NCI-H1048 (cell line): ENCODE measurements at regions not wholly inside any gene's neighbourhood (a gene's known extent, or its start where the extent isn't known, plus 50 kb on each side); places are given as distances from the start of the nearest gene placed in this dataset.

Source experiments
- DNase-seq: peaks from one replicate; lab custom pipeline; 2025; lab: John Stamatoyannopoulos, UW

DNA sequence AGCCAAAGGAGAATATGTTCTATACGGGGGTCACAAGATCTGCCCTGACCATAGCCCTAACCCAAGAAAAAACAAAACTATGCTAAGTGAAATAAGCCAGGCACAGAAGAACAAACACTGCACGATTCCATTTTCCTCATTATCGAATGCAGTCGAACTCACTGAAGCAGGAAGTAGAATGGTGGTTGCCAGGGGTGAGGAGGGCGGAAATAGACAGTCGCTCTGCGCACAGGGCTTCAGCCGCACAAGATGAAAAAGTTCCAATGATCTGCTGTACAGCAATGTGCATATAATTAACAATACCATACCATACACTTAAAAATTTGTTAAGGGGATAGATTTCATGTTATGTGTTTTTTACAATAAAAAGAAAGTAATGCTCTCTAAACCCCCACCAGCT is 257.7 kb downstream of the TXNL1 start:
- no peak for DNase-seq

DNA sequence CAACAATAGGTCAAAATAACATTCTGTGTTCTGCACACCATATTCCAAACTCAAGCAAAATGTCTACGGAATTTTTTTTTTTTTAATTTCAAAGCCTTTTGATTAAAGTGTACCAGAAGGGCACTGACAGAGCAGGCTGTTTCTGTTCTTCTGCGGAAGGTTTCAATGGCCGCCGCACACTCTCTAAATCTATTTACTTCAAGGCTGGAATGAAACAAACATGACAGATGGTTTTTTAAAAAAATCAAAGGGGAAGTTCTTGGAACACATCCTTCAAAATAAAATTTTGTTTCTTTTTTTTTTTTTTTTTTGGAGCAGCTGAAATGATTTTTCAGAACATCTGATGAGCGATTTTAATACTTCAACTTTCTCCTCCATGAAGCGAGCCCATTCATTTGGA is 259.1 kb downstream of the TXNL1 start:
- DNase-seq = no peak

DNA sequence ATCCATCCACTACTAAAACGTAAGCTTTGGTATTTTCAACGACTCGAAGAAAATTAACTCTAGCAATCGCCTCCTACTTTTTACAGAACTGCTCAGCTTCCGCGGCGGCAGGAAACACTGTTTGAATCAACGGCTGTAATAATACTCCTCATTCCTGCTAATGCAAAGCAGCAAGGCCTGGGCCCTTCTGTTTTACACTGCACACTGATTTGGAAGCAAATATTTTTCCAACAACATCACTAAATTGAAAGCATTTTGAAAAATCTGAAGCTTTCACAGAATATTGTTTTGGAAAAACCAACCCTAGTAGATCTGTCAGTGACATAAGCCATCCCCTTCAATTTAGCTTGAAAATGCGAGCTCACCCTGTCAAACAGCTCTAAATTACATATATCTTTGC is 261.2 kb downstream of the TXNL1 start:
- DNase-seq = no peak

DNA sequence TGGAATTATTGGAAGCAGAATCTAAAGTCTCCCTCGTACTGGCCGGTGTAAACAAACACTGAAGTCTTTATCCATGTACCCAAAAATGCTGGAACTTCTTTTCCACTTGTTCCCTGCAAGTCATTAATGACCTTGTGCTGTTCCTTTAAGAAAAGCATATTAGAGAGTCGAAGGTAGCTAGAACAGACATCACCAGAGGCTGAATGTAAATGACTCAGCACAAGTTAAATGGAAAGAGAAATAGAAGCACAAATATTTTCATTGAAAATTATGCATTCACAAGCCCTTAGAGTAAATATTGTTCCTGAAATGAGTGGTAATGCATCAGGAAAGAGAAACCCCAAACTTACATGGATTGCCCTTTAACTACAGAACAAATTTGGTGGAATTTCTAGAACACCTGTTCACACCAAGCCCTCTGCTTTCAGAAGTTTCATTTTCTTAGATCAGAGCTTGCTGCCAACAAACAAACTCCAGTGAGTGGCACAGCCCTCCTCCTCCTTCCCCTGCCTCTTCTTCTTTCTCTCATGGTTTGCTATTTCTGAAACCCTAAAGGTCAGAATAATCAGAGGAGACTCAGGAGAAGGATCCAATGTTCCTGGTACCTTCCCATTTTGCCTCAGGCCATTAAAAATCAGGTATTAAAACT is 264.3 kb downstream of the TXNL1 start:
- DNase-seq = no peak

DNA sequence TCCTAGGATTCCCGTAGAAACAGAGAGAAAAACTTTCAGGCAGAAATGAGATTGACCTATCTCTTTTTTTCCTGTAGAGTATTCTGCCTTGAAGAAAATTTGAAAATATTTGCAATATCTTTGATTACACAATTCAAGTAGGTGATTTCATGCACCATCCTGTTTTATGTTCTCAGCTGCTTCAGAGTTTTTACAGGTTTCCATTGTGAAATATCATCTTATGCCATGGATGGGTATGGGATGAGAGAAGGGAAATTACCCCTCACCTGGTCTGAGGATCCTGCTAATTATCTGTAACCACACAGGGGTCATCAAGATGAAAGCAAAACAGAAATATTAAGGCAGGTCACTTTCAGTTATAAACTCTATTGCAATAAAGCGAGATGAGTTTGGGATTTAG is 264.8 kb downstream of the TXNL1 start:
- no peak for DNase-seq

DNA sequence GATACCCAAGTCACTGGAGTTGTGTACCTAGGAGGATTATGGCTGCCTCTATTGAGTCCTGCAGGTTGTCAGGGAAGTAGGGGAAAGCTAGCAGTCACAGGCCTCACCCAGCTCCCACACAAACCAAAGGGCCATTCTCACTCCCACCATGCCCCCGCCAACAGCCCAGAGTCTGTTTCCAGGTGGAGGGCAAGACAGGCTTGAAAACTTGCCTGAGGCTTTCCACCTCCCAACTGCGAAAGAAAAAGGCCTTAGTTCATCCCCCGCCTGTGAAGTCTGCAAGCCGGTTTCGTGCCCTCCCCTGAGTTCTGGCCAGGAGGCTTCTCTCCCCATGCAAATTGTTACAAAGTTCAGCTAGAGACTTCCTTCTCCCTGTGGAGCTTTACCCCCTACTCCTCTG is 270.3 kb downstream of the TXNL1 start:
- DNase-seq = no peak

DNA sequence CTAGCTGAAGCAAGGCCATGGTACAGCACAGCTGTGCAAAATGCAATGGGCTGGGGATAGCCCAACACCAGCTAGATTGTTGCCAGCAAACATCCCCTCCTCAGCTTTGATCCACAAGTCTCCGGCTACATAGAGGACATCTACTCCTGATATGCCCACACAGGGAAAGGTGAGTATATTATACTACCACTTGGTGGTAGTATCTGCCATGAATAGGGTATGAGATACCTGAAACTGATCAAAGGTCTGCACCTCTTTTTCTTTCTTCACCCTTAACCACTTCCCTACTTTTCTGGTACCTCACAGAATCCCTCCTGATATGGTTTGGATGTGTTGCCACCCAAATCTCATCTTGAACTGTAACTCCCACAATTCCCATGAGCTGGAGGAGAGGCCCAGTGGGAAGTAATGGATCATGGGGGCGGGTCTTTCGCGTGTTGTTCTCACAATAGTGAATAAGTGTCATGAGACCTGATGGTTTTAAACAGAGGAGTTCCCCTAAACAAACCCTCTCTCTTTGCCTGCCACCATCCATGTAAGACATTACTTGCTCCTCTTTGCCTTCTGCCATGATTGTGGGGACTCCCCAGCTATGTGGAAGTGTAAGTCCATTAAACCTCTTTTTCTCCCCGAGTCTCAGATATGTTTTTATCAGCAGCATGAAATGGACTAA is 279.6 kb downstream of the TXNL1 start:
- DNase-seq = no peak

DNA sequence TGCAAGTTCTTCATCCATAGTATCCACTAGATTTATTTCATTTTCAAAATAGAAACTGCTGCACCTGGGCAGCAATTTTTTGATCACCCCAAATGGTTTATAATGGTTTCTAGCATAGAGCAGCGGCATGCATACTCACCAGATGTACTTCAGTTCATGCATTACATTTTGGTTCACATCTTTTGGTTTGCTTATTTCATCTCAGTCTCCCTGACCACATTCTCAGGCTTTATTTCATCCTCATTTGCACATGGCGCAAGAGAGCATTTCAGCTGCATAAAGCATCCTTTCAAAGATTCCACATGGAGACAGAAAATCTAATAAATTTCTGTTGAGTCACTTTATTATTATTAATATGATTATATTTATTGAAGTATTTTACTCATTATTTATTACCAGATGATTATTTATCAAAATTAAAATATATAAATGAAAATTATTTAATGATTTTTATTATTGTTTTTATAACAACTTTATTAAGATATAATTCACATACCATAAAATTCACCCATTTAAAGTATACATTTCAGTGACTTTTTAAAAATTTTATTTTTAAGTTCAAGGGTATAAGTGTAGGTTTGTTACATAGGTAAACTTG is 284.6 kb downstream of the TXNL1 start:
- DNase-seq = no peak

DNA sequence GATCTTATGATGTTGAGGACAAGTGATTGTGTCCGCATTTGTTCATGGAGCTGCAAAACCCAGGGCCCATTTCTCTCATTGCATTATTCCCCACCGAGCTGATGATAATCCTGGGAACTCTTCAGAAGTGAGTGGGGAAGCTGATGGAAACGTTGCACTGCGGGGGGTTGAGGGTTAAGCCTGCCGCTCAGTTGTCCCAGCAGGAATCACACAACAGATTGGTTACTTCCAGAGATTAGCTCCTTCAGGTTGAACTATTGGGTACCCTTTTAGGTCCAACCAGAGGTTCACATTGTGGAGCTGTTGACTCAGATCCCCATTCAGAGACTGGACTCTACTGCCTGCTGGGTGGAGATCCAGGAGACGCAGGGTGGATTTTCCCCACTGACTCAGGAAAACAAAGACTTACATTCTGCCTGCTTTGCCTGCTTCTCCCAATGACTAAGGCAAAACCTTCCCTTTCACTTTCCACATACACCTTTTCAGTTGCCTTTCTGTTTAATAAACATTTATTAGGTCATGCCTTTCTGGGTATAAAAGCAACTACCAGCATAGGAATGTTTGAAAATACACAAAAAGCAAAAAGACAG is 286.4 kb downstream of the TXNL1 start:
- DNase-seq = no peak

DNA sequence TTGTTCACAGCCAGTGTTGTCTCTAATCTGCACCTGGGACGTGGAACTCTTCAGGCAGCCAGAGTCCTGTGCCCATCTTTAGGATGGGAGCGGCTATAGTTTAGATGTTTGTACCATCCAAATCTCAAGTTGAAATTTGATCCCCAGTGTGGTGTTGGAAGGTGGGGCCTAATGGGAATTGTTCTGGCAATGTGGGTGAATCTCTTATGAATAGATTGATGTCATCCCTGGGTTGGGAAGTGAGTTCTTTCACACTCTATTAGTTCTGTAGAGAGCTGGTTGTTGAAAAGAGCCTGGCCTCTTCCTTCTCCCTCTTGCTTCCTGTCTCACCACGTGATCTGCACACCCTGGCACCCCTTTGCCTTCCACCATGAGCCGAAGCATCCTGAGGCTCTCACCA is 300.9 kb downstream of the TXNL1 start:
- DNase-seq = no peak

DNA sequence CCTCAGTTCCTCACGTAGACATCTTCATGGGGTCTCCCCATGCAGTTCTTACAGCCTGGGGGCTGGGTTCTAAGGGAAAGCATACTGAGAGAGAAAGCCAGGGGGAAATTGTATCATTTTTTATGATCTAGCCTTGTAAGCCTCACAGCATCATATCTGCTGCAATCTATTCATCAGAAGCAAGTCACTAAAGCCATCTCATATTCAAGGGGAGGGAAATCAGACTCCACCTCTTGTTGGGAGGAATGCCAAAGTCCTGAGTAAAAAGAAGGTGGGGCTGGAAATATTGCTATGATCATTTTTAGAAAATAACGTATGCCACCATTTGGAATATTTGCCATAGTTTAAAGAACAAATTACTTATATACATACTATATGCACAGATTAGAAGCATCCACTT is 304.6 kb downstream of the TXNL1 start:
- DNase-seq = no peak

DNA sequence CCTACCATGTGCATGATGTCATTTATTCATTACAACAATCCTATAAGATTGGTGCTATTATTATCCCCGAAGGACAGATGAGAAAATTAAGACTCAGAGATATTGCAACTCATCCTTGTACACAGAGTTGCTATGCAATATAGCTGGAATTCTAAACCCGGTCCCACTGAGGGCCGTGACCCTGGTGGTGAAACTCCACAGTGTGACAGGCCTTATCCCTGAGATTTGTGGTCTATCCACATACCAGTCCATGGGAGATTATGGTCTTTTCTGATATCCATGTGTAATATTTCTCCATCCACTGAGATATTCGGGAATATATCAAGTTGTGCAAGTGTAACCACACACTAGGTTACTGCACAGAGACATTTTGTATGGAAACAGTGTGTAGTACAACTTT is 305.2 kb downstream of the TXNL1 start:
- DNase-seq = no peak

DNA sequence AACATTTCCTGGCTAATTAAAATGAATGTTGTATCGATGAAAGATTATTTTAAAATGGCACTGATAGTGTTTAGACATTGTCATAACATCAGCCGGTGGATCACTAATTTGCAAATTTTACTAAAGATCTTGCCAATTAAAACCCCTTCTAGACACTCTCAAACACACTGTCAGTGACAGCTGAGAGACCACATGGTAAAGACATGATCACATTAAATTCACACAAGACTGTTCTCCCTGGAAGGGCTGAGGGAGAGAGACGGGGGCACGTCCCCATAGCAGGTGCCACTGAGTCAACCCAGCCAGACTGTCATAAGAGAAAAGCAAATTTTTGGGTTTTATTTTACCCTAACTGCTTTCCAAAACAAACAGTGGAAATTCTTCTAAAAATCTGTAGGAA is 306.0 kb downstream of the TXNL1 start:
- DNase-seq = no peak

DNA sequence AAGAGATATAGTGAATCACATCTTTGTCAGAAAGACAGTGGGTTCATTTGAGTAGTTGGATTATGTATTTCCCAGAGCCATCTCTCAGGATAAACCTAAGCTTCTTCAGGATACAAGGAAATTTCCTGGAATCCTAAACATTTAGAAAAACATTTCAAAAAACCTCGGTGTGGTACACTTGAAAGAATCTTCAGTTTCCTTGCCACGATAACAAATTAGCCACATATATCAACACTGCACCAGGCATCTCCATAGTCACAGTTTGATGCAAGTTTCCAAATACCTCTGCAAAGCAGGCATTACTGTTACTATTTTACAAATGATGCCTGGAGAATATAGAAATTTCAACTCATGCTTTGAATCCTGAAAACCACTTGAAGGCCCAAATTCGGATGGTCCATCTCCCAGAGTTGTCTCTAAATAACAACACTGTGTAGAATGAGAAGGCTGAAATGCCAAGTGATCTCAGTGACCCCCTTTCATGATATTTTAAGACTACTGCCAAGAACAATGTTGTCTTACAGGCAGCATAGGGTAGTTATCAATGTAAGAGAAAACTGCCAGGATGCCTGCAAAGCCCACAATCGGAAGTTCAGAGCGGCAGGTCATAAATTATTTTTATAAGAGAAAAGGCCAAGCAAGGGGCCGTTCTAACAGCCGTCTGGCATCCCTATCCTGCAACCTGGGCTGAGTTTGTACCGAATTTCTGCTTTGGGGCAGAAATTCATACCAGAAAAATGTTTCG is 307.9 kb downstream of the TXNL1 start:
- no peak for DNase-seq

DNA sequence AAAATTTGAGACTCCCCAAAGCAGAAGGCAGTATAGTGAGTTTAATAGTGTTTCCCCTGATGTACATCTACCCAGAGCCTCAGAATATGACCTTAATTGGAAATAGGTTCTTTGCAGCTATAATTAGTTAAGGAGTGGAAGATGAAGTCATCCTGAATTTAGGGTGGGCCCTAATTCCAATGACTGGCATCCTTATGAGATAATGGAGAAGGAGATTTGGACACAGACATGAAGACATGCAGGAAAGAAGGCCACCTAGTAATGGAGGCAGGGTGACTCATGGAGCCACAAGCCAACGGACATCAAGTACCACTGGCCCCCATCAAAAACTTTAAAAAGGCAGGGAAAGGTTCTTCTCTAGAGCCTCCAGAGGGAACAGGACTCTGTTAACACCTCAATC is 308.9 kb downstream of the TXNL1 start:
- no peak for DNase-seq

DNA sequence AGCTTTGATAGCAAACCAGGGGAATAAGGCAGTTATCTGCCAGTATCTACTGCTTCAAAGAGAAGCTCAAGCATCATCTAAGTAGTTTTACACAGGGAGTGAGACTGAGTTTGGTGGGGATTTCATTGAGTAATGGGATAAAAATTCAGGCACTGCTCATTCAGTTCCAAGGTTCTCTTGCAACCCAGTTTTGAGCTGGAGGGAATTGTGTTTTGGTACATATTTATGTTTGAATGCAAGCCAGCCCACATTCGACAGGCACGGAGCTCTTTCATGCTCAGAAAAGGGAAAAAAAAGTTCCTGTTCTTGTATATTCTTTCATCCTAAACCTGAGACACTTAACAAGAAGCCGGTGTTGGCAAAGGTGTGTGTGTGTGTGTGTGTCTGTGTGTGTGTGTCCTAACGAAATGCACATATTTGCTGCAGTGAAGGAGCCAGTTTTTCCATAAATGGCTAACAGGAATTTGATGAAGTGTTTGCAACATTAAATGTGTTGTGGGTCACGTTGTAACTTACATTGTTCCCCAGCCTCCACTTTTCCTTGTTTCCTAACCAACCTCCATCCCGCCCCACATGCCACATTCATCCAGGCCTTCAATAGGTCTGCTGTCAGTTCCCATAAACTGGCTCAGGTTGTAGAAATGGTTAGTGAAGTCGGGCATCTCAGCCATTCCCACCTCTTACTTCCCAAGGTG is 311.1 kb downstream of the TXNL1 start:
- no peak for DNase-seq

DNA sequence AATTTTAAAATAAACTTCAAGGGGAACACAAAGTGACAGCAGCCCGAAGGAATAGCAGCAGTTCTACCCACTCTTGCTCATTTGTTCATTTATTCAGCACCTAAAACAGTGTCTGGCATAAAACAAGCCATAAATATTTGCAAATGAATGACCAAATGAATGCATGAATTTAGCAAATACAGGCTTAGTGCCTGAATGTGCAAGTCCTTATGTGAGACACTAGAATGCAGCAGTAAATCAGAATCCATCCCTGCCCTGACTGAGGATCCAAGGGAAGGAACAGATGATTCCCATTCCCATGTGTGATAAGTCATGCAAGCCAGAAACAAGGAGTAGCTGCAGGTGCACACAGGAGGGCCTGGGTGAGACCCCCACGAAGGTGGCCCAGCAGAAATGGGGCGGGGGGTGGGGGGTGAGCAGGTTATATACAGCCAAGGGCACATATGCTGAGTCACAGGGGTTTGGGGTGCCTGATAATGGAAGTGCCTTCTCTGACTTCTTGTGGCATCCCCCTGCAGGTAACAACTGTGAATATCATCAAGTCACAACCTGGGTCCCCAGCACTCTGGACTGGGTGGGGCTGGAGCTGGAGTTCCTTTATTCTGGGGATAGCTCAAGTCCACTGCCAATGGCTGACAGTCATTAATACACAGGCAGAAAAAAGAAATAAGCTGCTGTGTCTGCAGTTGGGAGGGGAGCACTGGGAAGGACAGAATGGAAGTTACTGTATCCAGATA is 311.9 kb downstream of the TXNL1 start:
- DNase-seq = no peak

DNA sequence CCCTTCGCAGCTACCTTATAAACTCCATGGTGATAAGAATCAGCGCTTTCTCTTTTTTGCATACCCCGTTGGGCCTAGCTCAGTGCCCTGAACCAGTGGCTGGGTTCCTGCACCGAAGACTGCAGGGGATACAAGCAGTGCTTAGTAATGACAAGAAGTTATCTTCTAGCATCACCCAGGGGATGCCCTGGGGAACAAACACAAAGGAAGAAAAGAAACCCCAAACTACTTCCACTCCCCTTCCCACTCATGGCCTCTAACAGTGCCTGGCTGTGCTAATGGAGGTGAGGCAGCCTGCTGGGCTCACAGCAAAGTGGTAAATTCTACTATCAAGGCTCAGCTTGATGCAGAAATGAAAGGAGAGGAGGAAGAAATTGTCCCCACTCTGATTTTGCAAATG is 314.7 kb downstream of the TXNL1 start:
- no peak for DNase-seq

DNA sequence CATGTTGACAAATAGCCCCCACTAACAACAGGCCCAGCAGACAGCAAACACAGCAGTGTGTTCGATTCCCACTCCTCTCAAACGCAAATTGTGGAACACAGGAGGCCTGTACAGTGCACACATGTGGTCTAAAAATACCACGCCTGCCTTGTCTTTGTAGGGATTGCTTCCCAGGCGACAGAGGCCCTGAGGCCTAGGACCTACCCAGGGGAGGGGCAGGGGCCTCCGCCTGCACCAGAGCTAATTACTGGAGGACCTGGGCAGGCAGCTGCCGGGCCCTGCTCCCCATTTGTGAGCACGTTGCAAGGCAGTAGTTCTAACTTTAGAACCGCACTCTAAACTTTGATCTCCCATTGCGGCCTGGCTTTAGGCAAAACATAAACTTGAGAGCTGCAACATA is 316.0 kb downstream of the TXNL1 start:
- DNase-seq = no peak

DNA sequence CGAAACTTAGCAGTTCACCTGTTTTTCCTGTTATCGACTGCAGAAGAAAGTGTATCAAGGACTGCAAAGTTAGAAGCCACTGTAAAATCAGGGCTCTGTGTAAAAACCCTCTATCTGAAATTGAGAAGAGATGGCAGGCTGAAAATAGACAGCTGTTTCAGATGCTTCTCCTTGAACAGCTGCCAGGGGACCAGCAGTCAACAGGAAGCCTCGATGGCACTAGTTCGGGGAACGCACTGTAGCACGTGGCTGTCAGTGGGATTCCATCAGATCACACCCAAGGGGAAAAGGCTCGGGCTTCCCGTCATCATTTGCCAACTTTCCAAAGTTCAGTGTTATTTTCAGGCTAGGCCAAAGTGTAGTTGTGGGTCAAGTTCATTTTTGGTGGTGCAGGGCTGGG is 316.9 kb downstream of the TXNL1 start:
- DNase-seq = no peak

DNA sequence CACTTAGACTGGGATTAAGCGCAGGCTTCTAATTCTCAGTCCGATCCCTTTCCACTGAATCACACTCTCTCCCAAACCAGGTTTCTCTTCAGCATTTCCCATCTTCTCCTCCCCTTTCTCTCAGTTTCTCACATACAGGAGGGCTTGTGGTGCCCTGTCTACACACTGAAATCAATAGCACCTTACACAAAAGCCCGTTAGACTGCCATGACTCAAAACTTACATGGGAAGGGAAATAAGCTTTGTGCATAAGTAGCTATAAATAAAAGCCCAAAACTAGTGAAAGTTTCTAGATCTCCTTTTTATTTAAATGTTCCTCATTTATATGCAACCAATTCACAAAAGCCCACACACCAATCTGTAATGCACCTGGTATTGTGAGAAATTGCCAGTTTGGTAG is 318.4 kb downstream of the TXNL1 start:
- DNase-seq = no peak
